ENCODE measurements at regions not wholly inside any gene's neighbourhood (a gene's known extent, or its start where the extent isn't known, plus 50 kb on each side); places are given as distances from the start of the nearest gene placed in this dataset.
"Not testable (repeated sequence)": the region's sequence is repeated elsewhere in the genome, so short reads cannot be mapped to it uniquely, and the experiment has no call there.

DNA sequence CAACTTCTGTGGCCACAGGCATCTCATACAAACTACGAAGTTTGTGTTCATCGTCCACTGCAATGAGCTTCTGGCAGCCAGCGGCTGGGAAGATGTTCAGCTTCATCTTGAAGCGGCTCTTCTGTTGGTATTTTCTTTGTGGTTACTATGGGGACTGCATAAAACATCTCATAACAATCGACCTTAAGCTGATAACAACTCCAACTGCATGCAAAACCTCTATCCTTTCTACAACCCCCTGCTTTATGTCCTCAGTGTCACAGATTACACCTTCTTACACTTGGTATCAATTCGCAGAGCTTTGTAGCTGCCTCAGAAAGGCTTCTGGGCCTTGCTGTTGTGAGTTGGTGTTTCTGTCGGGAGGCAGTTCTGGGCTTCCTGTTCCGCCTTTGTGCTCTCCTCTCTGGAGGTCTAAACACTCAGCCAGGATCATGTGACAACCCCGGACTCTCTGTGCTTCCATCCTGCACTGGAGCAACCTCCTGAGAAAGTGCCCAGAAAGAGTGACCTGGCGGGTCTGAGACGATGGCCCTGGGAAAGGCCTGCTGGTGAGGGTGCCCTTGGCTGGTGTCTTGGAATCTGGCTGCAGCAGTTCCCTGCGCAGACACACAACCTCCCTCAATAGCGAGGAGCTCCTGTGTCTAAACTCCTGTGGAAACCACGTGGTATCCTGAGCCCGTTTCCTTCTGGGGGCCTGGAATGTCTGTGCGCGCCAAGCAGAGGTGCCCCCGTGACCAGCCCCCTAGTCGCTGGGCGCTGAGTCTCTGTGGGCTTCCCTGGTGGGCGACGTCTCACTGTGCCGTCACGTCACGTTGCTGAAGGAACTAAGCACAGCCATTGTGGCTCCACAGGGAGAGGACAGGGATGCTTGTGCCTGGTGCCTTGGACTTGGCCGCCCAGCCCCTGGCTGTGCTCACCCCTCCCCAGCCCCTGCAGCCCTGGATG, 339.6 kb downstream of the ADGRD1 start:
- DNase-seq = not testable (repeated sequence)

DNA sequence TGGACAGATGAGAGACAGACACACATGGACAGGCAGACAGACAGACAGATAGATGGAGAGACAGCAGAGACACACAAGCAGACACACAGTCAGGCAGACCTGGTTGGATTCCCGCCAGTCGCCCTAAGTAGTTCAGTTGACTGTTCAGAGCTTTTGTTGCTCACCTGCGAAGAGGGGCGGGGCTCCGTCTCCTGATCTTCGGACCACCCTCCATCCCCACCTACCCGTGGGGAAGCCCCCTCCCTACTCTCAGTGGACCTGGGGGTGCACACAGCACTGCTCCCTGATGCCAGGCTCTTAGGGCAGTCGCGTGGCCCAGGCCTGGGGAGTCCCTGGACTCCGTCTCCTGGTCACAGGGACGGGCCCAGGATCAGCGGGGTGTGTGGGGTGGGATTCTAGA, 341.0 kb downstream of the ADGRD1 start:
- DNase-seq = not testable (repeated sequence)

- DNase-seq = not testable (repeated sequence)
Measured at GRCh38 chr12:131295117-131295516, 341.4 kb downstream of the ADGRD1 start.

DNA sequence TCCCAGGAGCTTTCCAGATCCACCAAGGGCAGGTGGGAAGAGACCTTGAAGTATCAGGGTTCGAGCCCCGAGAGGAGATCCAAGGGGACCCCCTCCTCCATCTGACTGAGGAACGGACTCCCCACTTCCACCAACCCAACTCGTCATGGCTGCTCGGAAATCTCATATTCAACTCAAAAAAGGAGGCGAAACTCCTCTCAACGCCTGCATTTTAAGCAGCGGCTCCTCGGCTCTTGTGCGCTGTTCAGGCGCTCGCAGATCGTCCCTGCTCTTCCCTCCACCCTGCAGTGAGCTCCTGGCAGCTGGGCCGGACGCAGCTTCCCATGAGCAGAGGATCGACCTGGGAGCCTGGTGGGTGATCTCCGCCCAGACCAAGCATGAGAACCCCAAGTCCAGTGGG, 341.9 kb downstream of the ADGRD1 start:
- DNase-seq = not testable (repeated sequence)

DNA sequence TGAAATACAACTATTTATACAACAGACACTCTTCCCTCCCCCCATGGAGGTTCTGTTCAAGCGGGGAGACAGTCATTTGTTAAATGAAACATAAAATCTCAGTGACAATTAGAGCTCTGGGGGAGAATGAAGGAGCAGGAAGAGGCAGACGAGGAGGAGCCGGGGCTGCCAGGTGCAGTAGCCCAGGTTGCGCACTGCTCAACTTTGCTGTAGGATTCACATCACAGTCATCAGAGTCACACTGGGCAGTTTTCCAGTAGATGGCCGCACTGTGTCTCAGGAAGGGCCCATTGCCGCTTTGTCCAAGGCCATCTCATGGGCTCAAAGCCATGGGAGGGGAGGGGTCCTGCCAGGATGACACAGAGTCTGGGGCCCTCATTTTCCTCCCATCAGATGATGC, 342.4 kb downstream of the ADGRD1 start:
- not testable (repeated sequence) for DNase-seq

DNA sequence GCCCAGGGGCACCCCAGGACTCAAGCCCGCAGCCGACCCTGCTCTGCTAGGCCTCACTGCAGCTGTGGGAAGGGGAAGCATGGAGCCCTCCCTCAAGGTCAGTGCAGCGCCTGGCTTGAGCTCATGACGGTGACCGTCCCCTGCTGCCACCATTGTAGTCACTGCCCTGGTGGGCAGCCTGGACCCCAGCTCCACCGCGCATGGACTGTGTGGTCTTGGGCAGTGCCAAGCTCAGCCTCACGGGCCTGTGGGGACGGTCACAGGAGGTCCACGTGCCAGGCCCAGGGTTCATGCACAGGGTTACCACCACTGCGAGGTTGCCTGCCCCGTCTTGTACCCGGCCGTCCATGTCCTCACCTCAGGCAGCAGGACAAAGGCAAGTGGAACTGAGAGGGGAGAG, 342.9 kb downstream of the ADGRD1 start:
- not testable (repeated sequence) for DNase-seq

GRCh38 chr12:131298526-131299369, 345.0 kb downstream of the ADGRD1 start:
- not testable (repeated sequence) for DNase-seq

- DNase-seq = not testable (repeated sequence)
Measured at GRCh38 chr12:131299370-131299701, 345.6 kb downstream of the ADGRD1 start.

DNA sequence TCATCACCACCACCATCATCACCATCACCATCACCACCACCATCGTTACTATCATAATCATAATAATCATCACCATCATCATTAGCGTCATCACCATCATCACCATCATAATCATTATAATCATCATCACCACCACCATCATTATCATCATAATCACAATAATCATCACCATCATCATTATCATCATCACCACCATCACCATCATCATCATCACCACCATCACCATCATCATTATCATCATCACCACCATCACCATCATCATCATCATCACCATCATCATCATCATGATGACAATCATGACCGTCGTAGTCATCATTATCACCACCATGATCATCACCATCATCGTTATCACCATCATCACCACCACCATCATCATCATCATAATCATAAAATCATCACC, 349.9 kb downstream of the ADGRD1 start:
- DNase-seq = not testable (repeated sequence)

DNA sequence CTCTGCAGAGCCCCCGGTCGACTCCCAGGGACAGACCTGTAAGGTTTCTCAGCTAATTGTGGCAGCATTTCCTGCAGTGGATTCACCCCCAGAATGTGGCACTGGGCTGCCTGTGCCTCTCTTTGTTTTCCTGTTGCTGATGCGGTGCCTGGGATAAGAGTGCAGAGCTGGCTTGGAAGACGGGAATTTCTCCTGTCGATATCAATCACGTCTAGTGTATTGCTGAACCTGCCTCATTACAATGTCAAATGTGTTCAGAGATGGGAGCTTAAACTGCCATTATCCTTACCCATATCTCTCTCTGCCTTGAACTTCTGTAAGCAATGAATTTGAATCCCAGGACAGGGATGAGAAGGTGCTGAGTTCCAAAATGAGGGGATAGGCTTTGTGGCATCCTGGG, 350.9 kb downstream of the ADGRD1 start:
- DNase-seq = not testable (repeated sequence)

DNA sequence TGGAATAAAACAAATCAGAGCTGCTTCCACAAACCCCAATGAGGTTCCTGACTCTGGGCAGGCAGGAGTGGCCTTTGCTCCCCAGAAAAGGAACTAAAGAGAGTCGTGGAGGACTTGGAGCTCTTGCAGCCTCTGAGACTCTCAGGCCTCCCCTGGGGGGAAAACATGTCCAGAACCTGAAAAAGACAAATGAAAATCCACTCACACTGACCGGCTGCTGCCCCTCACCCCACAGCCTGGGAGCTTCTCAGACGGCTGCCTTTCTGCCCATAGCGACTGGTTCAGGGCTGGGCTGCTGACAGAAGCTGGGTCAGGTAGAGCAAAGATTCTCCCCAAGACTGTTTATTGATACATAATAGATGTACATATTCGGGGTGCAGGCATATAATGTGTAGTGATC, 356.0 kb downstream of the ADGRD1 start:
- DNase-seq = no peak

DNA sequence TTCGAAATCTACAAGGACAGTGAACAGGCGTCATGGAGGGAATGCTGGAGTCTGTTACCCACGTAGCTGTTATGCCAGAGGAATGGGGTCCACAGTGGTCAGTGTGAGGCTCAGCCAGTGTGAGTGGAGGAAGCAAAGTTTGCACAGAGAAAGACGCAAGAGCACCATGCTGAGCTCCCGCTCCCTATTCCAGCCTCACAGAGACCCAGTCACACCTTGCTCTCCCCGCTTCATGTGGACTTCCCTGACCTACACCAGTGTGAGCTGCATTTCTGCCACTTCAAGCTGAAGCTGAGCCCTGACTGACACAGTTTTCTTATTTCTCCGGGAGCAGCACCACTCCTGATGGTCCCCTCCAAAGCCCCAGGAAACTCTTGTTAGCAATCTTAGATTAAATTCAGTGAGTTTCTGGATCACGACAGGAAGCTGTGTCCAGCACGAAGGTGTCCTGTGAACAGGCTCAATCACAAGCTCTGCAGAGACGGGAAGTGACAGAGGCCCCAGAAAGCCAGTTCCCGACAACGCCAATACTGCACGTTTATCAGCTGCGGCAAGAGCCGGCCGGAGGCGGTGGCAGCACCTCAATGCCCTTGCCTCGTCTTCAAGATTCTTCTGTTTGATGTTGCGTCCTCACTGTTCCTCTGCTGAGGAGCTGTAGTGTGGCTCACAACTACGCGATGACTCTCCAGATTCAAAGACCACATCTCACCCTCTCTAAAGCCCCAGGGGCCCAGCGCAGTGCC, 356.7 kb downstream of the ADGRD1 start:
- not testable (repeated sequence) for DNase-seq

DNA sequence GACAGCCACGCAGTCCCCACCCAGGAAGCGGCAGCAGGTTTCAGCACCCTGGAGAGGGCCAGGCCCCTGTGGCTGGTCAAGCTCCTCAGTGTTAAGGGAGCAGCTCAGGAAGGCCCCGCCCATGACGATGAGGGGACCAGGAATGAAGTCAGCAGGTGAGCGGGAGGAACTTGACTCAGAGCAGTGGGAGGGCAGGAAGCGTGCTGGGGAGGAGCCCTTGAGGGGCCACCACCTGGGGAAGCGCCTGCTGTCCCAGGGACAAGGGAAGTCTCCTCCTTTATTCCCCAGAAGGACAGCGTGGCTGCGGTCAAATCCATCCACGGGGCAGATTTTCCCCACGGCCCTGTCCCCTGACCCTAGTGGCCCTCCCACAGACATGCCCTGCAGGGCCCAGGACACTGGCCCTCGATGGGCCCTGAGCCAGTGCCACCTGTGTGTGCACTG, 357.6 kb downstream of the ADGRD1 start:
- not testable (repeated sequence) for DNase-seq

DNA sequence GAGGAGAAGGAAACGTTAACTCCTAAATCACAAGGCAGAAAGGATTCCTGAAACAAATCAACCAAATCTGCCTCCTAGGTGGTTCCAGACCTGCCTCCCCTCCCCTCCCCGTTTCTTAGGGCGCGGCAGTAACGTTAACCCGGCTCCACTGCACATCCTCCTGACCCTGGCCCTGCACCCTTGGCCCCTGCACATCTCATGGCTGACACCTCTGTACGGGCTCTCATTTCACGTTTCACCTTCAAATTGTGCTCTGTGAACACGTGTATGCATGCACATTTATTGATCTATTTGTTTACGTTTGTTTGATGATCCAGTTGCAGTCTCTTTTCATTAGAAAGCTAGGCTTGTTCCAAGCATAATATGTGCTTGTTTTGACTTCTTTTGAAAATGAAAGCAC, 358.1 kb downstream of the ADGRD1 start:
- DNase-seq = no peak

DNA sequence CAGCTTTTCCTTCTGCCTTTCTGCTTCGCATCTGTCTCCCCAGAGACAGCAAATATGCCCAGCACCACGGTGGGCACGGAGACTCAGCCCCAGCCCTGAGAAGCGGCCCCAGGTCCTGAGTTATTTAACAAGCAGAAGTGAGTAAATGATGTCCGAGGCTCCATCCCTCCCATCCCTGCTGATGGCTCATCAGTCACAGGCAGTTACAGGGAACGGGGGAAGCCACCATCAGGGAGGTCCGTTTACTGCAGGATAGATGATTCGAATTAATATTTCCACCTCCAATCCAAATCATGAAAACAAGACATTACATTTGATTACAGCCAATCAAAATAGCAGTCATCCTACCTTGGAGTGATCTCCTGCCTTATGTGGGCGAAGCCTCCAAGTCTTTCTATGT, 358.7 kb downstream of the ADGRD1 start:
- not testable (repeated sequence) for DNase-seq

DNA sequence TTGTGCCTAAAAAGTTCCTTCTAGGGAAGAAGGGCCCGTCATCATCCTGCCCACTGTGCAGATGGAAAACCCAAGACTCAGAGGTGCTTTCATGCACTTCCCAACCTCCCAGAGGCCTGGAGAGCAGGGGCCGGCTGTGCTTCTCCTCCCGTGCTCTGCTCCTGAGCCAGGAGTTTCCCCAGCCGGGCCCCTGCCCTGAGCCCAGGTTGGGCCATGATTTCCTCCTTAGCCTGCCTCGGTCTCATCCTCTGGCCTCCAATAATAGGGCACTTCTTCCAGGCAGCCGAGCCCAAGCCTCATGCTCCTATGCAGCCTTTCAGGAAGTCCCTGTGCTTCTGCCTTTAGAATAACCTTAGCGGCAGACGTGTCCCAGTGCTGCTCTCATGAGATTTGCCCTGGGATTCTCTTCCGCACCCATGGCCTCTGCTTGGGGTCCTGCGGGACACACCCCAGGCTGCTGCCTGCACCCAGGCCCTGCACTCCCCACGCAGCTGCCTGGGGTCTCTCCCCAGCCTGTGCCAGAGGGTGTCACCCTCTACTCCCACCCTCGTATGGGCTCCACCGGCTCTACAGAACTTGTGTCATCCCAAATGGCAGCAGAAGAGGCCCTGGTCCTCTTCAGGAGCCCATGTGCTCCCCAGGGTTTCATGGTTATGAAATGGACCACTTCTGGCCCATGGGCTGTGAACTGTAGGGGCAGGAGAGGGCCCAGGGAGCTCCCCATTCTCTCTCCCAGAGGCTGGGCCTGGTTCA, 359.3 kb downstream of the ADGRD1 start:
- no peak for DNase-seq

DNA sequence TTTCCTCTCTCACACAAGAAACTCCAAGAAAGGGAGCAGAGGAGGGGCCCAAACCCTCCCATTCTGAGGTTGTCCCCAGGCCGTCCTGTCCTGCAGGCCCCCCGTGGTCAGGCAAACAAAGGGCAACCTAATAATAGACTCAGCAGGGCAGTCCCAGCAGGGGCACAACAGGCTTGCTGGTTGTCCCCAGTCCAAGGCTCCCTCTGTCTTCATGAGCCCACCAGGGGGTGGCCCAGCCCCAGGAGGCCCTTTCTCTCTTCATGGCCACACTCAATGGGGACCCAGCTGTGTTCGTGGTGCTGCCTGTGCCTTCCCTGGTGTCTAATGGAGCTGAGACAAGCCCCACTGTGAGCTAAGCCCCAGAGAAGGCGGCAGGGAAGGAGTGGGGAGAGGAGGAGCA, 359.9 kb downstream of the ADGRD1 start:
- DNase-seq = no peak

- no peak for DNase-seq
Measured at GRCh38 chr12:131314524-131315090, 360.9 kb downstream of the ADGRD1 start.

GRCh38 chr12:131315601-131316000, 361.9 kb downstream of the ADGRD1 start:
- DNase-seq = no peak

DNA sequence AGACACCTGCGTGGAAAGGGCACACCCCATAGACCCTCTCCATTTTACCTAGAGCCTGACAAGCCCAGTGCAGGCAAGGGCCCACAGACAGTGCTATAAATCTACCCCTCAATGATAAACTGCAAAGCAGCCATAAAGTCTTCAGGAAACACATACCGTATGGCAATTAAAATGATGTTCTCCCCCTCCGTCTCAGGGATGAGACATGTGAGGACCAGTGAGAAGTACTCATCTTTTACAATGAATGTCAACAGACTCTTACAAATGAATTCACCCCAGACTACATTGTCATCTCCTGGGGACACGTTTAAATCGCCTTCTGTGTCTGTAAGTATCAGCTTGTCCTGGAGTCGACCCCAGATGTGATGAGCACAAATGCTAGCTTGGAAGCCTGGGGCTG, 362.7 kb downstream of the ADGRD1 start:
- no peak for DNase-seq

DNA sequence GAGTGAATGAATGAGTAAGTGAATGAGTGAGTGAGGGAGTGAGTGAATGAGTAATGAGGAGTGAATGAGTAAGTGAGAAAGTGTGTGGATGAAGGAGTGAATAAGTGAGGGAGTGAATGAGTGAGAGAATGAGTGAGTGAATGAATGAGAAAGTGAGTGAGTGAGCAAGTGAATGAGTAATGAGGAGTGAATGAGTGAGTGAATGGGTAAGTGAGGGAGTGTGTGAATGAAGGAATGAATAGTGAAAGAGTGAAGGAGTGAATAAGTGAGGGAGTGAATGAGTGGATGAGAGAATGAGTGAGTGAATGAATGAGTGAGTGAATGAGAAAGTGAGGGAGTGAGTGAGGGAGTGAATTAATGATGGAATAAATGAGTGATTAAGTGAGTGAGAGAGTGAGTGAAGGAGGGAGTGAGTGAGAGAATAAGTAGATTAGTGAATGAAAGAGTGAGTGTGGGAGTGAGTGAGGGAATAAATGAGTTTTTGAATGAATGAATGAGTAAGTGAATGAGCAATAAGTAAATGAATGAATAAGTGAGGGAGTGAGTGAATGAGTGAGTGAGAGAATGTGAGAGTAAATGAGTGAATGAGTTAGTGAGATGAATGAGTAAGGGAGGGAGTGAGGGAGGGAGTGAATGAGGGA, 364.5 kb downstream of the ADGRD1 start:
- DNase-seq = no peak

Measured in hippocampal formation (tissue), 2 donors.